NOMO-1 (cell line): ENCODE measurements at regions not wholly inside any gene's neighbourhood (a gene's known extent, or its start where the extent isn't known, plus 50 kb on each side); places are given as distances from the start of the nearest gene placed in this dataset.

ENCODE experiments used
- DNase-seq, 2 experiments: peaks; one replicate each; lab custom pipeline; 2025; ENCODE audit not compliant: unreplicated experiment in 2 of 2; lab: John Stamatoyannopoulos, UW

- no peak for DNase-seq
Measured at GRCh38 chr1:226489718-226490425, 58.7 kb upstream of the STUM start.

- no peak for DNase-seq
Measured at GRCh38 chr1:226490426-226490809, 58.1 kb upstream of the STUM start.

GRCh38 chr1:226491093-226491850 is 57.3 kb upstream of the STUM start:
- DNase-seq: no peak

GRCh38 chr1:226492426-226493137 is 56.0 kb upstream of the STUM start:
- no peak for DNase-seq

- peak in 1 of 2 experiments; percentile 15 for DNase-seq
Measured at GRCh38 chr1:226494092-226494609, 54.4 kb upstream of the STUM start.

GRCh38 chr1:226495716-226496115 is 52.8 kb upstream of the STUM start:
- DNase-seq: no peak

- DNase-seq: no peak
Measured at GRCh38 chr1:226496453-226497015, 52.0 kb upstream of the STUM start.

GRCh38 chr1:226497276-226497833 is 51.2 kb upstream of the STUM start:
- no peak for DNase-seq

GRCh38 chr1:226497991-226498639 is 50.4 kb upstream of the STUM start:
- DNase-seq: no peak

GRCh38 chr1:226498640-226499008 is 49.9 kb upstream of the STUM start:
- no peak for DNase-seq
